ENCODE measurements at regions not wholly inside any gene's neighbourhood (a gene's known extent, or its start where the extent isn't known, plus 50 kb on each side); places are given as distances from the start of the nearest gene placed in this dataset.

DNA sequence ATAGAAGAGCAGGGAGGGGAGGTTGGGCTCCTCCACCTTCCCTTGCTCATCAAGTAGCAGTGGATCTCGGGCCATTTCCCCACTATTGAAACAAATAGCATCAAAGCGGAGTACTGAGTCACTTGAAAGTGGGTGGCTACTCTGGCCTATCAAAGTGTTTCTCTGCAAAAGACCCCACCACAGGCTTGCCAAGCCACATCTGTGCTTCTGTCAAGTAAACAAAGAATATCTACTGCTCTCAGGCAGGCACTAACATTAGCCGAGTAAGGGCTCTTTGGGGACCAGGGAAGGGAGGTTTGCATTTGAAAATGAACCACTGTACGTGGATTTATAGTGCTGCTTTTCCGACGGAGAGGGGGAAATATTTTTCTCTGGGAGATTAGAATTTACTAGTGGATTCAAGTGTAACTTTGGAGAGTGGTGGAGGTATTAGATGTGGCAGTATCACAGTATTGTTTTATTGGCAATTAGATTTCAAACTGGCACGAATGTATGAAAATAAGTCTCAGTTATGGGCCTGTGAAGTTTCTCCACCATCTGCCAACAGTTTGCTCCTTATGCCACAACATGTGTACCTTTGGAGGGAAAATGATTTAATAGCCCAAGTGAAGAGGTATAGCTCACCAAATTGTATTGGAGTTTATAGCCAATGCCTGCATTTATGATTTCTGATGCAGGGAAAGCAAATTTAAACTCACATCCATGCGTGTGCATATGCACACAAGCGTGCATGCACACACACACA lies 97.5 kb downstream of the RPS24 start:
- TF ChIP-seq ZBTB7A (IDR thresholded peaks at IDR 0.05; ENCODE audit: low read depth) (no peak), EP300 (IDR thresholded peaks at IDR 0.05; ENCODE audit: borderline replicate concordance) (no peak), TAF1 (IDR thresholded peaks at IDR 0.05; ENCODE audit: low read depth) (no peak), TCF12 (IDR thresholded peaks at IDR 0.05; ENCODE audit: low read depth) (no peak), TEAD4 (IDR thresholded peaks at IDR 0.05) (no peak)
- TF ChIP-seq, protein P1, sequence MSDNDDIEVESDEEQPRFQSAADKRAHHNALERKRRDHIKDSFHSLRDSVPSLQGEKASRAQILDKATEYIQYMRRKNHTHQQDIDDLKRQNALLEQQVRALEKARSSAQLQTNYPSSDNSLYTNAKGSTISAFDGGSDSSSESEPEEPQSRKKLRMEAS (IDR thresholded peaks at IDR 0.05) = no peak
- TF ChIP-seq, protein P2, sequence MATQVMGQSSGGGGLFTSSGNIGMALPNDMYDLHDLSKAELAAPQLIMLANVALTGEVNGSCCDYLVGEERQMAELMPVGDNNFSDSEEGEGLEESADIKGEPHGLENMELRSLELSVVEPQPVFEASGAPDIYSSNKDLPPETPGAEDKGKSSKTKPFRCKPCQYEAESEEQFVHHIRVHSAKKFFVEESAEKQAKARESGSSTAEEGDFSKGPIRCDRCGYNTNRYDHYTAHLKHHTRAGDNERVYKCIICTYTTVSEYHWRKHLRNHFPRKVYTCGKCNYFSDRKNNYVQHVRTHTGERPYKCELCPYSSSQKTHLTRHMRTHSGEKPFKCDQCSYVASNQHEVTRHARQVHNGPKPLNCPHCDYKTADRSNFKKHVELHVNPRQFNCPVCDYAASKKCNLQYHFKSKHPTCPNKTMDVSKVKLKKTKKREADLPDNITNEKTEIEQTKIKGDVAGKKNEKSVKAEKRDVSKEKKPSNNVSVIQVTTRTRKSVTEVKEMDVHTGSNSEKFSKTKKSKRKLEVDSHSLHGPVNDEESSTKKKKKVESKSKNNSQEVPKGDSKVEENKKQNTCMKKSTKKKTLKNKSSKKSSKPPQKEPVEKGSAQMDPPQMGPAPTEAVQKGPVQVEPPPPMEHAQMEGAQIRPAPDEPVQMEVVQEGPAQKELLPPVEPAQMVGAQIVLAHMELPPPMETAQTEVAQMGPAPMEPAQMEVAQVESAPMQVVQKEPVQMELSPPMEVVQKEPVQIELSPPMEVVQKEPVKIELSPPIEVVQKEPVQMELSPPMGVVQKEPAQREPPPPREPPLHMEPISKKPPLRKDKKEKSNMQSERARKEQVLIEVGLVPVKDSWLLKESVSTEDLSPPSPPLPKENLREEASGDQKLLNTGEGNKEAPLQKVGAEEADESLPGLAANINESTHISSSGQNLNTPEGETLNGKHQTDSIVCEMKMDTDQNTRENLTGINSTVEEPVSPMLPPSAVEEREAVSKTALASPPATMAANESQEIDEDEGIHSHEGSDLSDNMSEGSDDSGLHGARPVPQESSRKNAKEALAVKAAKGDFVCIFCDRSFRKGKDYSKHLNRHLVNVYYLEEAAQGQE (IDR thresholded peaks at IDR 0.05; ENCODE audit: low read depth) = no peak

All from Ishikawa (cell line).